K562 (cell line): ENCODE measurements at regions not wholly inside any gene's neighbourhood (a gene's known extent, or its start where the extent isn't known, plus 50 kb on each side); places are given as distances from the start of the nearest gene placed in this dataset.

Source experiments
- CREB3L1 ChIP-seq: fragments of 450-650 bp; IDR thresholded peaks from 2 replicates; pipeline ENCODE4 v1.6.1; 2014; ENCODE audit warnings: low read depth, mild to moderate bottlenecking, moderate library complexity, borderline replicate concordance
- CTCF ChIP-seq, 3 experiments: IDR thresholded peaks in 2 of 3; conservative IDR thresholded peaks in 1 of 3; 2 replicates each; pipeline ENCODE4 v1.5.1; 2011 to 2012; ENCODE audit warnings: low read length in 3 of 3, mild to moderate bottlenecking in 3 of 3, control low read depth in 2 of 3, improper control_type of control experiment in 1 of 3, inconsistent platforms in 1 of 3, low read depth in 1 of 3, mixed read lengths in 1 of 3, moderate library complexity in 1 of 3; ENCODE audit not compliant: insufficient read depth in 2 of 3
- CTCFL ChIP-seq: IDR thresholded peaks from 2 replicates; pipeline ENCODE4 v1.6.1; 2011; ENCODE audit warnings: borderline replicate concordance, low read depth, mild to moderate bottlenecking, moderate library complexity, low read length; ENCODE audit not compliant: insufficient read depth, poor library complexity, severe bottlenecking
- GATAD2A ChIP-seq: fragments of 450-650 bp; IDR thresholded peaks from 2 replicates; pipeline ENCODE4 v1.6.1; 2017
- HDAC2 ChIP-seq: fragments of 450-650 bp; IDR thresholded peaks from 2 replicates; pipeline ENCODE4 v1.6.1; 2016; ENCODE audit warnings: mild to moderate bottlenecking
- MAFK ChIP-seq: IDR thresholded peaks from 2 replicates; pipeline ENCODE4 v1.6.1; 2011; ENCODE audit warnings: low read length, improper control_type of control experiment
- SFPQ ChIP-seq: fragments of 200-400 bp; formaldehyde crosslinking; IDR thresholded peaks from 2 replicates; pipeline ENCODE4 v1.6.1; 2017; ENCODE audit warnings: mild to moderate bottlenecking, low read depth, low read length, moderate library complexity
- STAT6 ChIP-seq: sonication (generic); formaldehyde crosslinking; IDR thresholded peaks from 2 replicates; pipeline ENCODE4 v1.8.1; 2023; ENCODE audit warnings: mild to moderate bottlenecking, missing genetic modification reagents
- UBTF ChIP-seq, 2 experiments: IDR thresholded peaks; 2 replicates each; pipeline ENCODE4 v1.6.1; 2012; ENCODE audit warnings: improper control_type of control experiment in 2 of 2, low read depth in 2 of 2, low read length in 2 of 2, borderline replicate concordance in 1 of 2
- ZNF140 ChIP-seq: fragments of 250-450 bp; sonication (Bioruptor Pico); IDR thresholded peaks from 2 replicates; pipeline ENCODE4 v1.8.0; 2021; ENCODE audit warnings: moderate library complexity, mild to moderate bottlenecking, inconsistent platforms
- ZNF384 ChIP-seq: IDR thresholded peaks from 2 replicates; pipeline ENCODE4 v1.6.1; 2012; ENCODE audit warnings: low read depth, low read length, improper control_type of control experiment

- TF ChIP-seq SFPQ (no peak), UBTF (IDR thresholded peaks at IDR 0.05; ENCODE audit: borderline replicate concordance in 1 of 2, low read depth in 2 of 2, low read length in 2 of 2) (no peak), ZNF140 (CRISPR knock-in tag) (no peak), ZNF384 (no peak), MAFK (no peak), HDAC2 (no peak), STAT6 (CRISPR knock-in tag) (no peak), CREB3L1 (no peak), CTCF (IDR thresholded peaks at IDR 0.05 in 2 of 3, conservative IDR thresholded peaks at IDR 0.05 in 1 of 3; ENCODE audit: insufficient read depth in 2 of 3, low read depth in 1 of 3, low read length in 3 of 3) (no peak), CTCFL (no peak), GATAD2A (no peak)
These were observed 557.9 kb upstream of the GRAMD2B start (continued) for GRCh38 chr5:125865166-125865815.
